Kidney (tissue), 13 donors: ENCODE measurements at regions not wholly inside any gene's neighbourhood (a gene's known extent, or its start where the extent isn't known, plus 50 kb on each side); places are given as distances from the start of the nearest gene placed in this dataset.
A peak's percentile ranks its signal among the peaks of the same experiment; 100 is the strongest.

Experiments
- DNase-seq, 5 donors: peaks; one replicate each; pipeline ENCODE4 v3.0.0-alpha.2; 2013 to 2020
- FAIRE-seq: peaks from 2 replicates; lab custom pipeline; 2012; peaks lifted over from hg19 to GRCh38; lab: Jason Lieb, UNC
- H3K27ac ChIP-seq, 2 donors: one replicate each; pipeline ENCODE4 v1.7.0; 2013; ENCODE audit warnings: low read depth in 2 of 2, low read length in 2 of 2, inconsistent platforms in 1 of 2
- H3K27me3 ChIP-seq: one replicate; pipeline ENCODE4 v1.7.1; 2013; ENCODE audit warnings: low read length, inconsistent platforms; ENCODE audit not compliant: control insufficient read depth, insufficient read depth
- H3K36me3 ChIP-seq, 3 donors: one replicate each; pipeline versions ENCODE4 v1.7.0 to v1.7.1; 2013; ENCODE audit warnings: low read length in 3 of 3, control low read depth in 1 of 3, inconsistent platforms in 1 of 3; ENCODE audit not compliant: insufficient read depth in 3 of 3, control insufficient read depth in 2 of 3
- H3K4me1 ChIP-seq, 3 donors: one replicate each; pipeline versions ENCODE4 v1.7.0 to v1.7.1; 2013; ENCODE audit warnings: low read length in 3 of 3, inconsistent platforms in 1 of 3, low read depth in 1 of 3; ENCODE audit not compliant: control insufficient read depth in 2 of 3, insufficient read depth in 2 of 3
- H3K4me3 ChIP-seq, 3 donors: one replicate each; pipeline versions ENCODE4 v1.7.0 to v1.8.1; 2013; ENCODE audit warnings: low read length in 3 of 3, control low read depth in 1 of 3, inconsistent platforms in 1 of 3
- H3K9ac ChIP-seq, 3 donors: one replicate each; pipeline versions ENCODE4 v1.7.0 to v1.7.1; 2013; ENCODE audit warnings: low read length in 3 of 3, control low read depth in 1 of 3, inconsistent platforms in 1 of 3
- H3K9me3 ChIP-seq, 3 donors: one replicate each; pipeline versions ENCODE4 v1.7.0 to v1.7.1; 2013; ENCODE audit warnings: low read length in 3 of 3, control low read depth in 1 of 3, inconsistent platforms in 1 of 3; ENCODE audit not compliant: control insufficient read depth in 2 of 3, insufficient read depth in 1 of 3
- CTCF ChIP-seq: IDR thresholded peaks from 3 replicates; pipeline ENCODE4 v1.5.1; 2012; ENCODE audit warnings: mild to moderate bottlenecking, moderate library complexity, borderline replicate concordance; ENCODE audit not compliant: insufficient read depth; ENCODE audit errors: extremely low read depth
- intact Hi-C: fragments of 100-400 bp; cut with DNase I; formaldehyde crosslinking; loops from one replicate; pipeline ENCODE4 v1.11.1; 2022
- donor health status: control.
- donor health status: control.
- donor health status: control.
- donor health status: control.
- donor health status: control.
- donor health status: DM: yes; HTN: yes; CAD: no.
- donor health status: Normal renal cell carcinoma (clear cell type).

GRCh38 chr5:175252234-175252805 is 191.7 kb downstream of the DRD1 start:
- no peaks in the 10 kb centered on the region for H3K9me3 ChIP-seq
- no peak for FAIRE-seq
- H3K36me3 ChIP-seq, result no peaks in the 10 kb centered on the region
- no peak overlapping the region for H3K4me3 ChIP-seq
- no peak for TF ChIP-seq CTCF
- no peak overlapping the region for H3K27ac ChIP-seq
- intact Hi-C loops, result no loop called here
- no peak for DNase-seq
- H3K27me3 ChIP-seq, result no peaks in the 10 kb centered on the region
- H3K4me1 ChIP-seq, result no peaks in the 10 kb centered on the region
- no peak overlapping the region for H3K9ac ChIP-seq

- no peak for FAIRE-seq
- intact Hi-C loops, result no loop called here
- no peaks in the 10 kb centered on the region for H3K36me3 ChIP-seq
- H3K4me1 ChIP-seq, result no peaks in the 10 kb centered on the region
- H3K27me3 ChIP-seq, result no peaks in the 10 kb centered on the region
- H3K9me3 ChIP-seq, result no peaks in the 10 kb centered on the region
- TF ChIP-seq CTCF, result no peak
- no peak overlapping the region for H3K9ac ChIP-seq
- no peak overlapping the region for H3K4me3 ChIP-seq
- no peak overlapping the region for H3K27ac ChIP-seq
- no peak for DNase-seq
Observed at GRCh38 chr5:175250426-175250825, 193.6 kb downstream of the DRD1 start.

- Histone ChIP-seq H3K27ac (no peak overlapping the region), H3K4me1 (no peaks in the 10 kb centered on the region), H3K9me3 (no peaks in the 10 kb centered on the region), H3K9ac (no peak overlapping the region), H3K27me3 (no peaks in the 10 kb centered on the region), H3K4me3 (no peak overlapping the region), H3K36me3 (no peaks in the 10 kb centered on the region)
- FAIRE-seq, result no peak
- DNase-seq, result no peak
- intact Hi-C loops, result no loop called here
- TF ChIP-seq CTCF, result no peak
Observed at GRCh38 chr5:175248416-175248905, 195.5 kb downstream of the DRD1 start.

GRCh38 chr5:175246889-175247520 is 197.0 kb downstream of the DRD1 start:
- Histone ChIP-seq H3K4me1 (no peaks in the 10 kb centered on the region), H3K9me3 (no peaks in the 10 kb centered on the region), H3K4me3 (no peak overlapping the region), H3K9ac (no peak overlapping the region), H3K36me3 (no peaks in the 10 kb centered on the region), H3K27ac (no peak overlapping the region), H3K27me3 (no peaks in the 10 kb centered on the region)
- TF ChIP-seq CTCF, result no peak
- DNase-seq (peak in 1 of 5 donors; percentile 23), FAIRE-seq (no peak)
- intact Hi-C loops, result no loop called here
